Spinal cord (tissue), 9 donors: ENCODE measurements at regions not wholly inside any gene's neighbourhood (a gene's known extent, or its start where the extent isn't known, plus 50 kb on each side); places are given as distances from the start of the nearest gene placed in this dataset.

Source experiments
- DNase-seq, 6 donors: peaks; one replicate each; pipeline versions ENCODE4 v3.0.0 to v3.0.0-alpha.2; 2013 to 2015; ENCODE audit warnings: low spot score in 6 of 6, low read depth in 4 of 6
- H3K27ac ChIP-seq: one replicate; pipeline ENCODE4 v1.5.1; 2013; ENCODE audit warnings: low read depth, low read length, control low read depth
- H3K27me3 ChIP-seq: one replicate; pipeline ENCODE4 v1.6.1; 2013; ENCODE audit warnings: low read length; ENCODE audit not compliant: control insufficient read depth, insufficient read depth
- H3K36me3 ChIP-seq: one replicate; pipeline ENCODE4 v1.6.1; 2013; ENCODE audit warnings: low read length; ENCODE audit not compliant: control insufficient read depth, insufficient read depth
- H3K4me1 ChIP-seq: one replicate; pipeline ENCODE4 v1.6.1; 2013; ENCODE audit warnings: low read length; ENCODE audit not compliant: control insufficient read depth, insufficient read depth
- H3K4me3 ChIP-seq: one replicate; pipeline ENCODE4 v1.5.1; 2013; ENCODE audit warnings: low read depth, low read length, control low read depth
- H3K9me3 ChIP-seq: one replicate; pipeline ENCODE4 v1.6.1; 2013; ENCODE audit warnings: low read length; ENCODE audit not compliant: control insufficient read depth, insufficient read depth
- WGBS: methylation state at CpG from one replicate; pipeline ENCODE4 v1.1.5; 2013; ENCODE audit warnings: missing lambda C conversion rate; ENCODE audit not compliant: insufficient coverage; 5-methylcytosine and 5-hydroxymethylcytosine counted together
- donor health status: healthy.

- Histone ChIP-seq H3K27me3 (peaks cover 6% of the 10 kb centered on the region), H3K9me3 (no peaks in the 10 kb centered on the region), H3K36me3 (no peaks in the 10 kb centered on the region), H3K4me3 (no peak overlapping the region), H3K4me1 (peaks cover 52% of the 10 kb centered on the region), H3K27ac (no peak overlapping the region)
- WGBS, result 89% methylated on average over 4 of the region's 4 CpGs
- no peak for DNase-seq
These were observed 61.2 kb upstream of the SIRPA start for GRCh38 chr20:1833728-1834726.

- H3K27me3 ChIP-seq, result peaks cover 6% of the 10 kb centered on the region
- 100% methylated on average over 1 of the region's 4 CpGs for WGBS
- DNase-seq, result no peak
- no peak overlapping the region for H3K4me3 ChIP-seq
- H3K9me3 ChIP-seq, result no peaks in the 10 kb centered on the region
- H3K36me3 ChIP-seq, result no peaks in the 10 kb centered on the region
- H3K27ac ChIP-seq, result no peak overlapping the region
- peaks cover 52% of the 10 kb centered on the region for H3K4me1 ChIP-seq
These were observed 62.0 kb upstream of the SIRPA start for GRCh38 chr20:1833216-1833615.

- DNase-seq, result no peak
- H3K9me3 ChIP-seq, result no peaks in the 10 kb centered on the region
- no peak overlapping the region for H3K27ac ChIP-seq
- 65% methylated on average over 10 of the region's 13 CpGs for WGBS
- peaks cover 55% of the 10 kb centered on the region for H3K4me1 ChIP-seq
- no peak overlapping the region for H3K4me3 ChIP-seq
- H3K27me3 ChIP-seq, result peaks cover 6% of the 10 kb centered on the region
- H3K36me3 ChIP-seq, result no peaks in the 10 kb centered on the region
These were observed 62.6 kb upstream of the SIRPA start for GRCh38 chr20:1832634-1833033.

- WGBS, result 88% methylated on average over 8 of the region's 8 CpGs
These were observed 63.6 kb upstream of the SIRPA start for GRCh38 chr20:1831606-1832005.

GRCh38 chr20:1831096-1831495, 64.1 kb upstream of the SIRPA start:
- Histone ChIP-seq H3K36me3 (no peaks in the 10 kb centered on the region), H3K9me3 (no peaks in the 10 kb centered on the region), H3K4me3 (no peak overlapping the region), H3K27me3 (peaks cover 6% of the 10 kb centered on the region), H3K4me1 (peaks cover 57% of the 10 kb centered on the region), H3K27ac (no peak overlapping the region)
- DNase-seq, result no peak
- no CpG with 5 or more reads among the region's 6 CpGs for WGBS

More at GRCh38 chr20:1831606-1832005, 63.6 kb upstream of the SIRPA start:
- Histone ChIP-seq H3K27me3 (peaks cover 6% of the 10 kb centered on the region), H3K4me1 (peaks cover 58% of the 10 kb centered on the region), H3K36me3 (no peaks in the 10 kb centered on the region), H3K4me3 (no peak overlapping the region), H3K27ac (no peak overlapping the region), H3K9me3 (no peaks in the 10 kb centered on the region)
- DNase-seq, result no peak

GRCh38 chr20:1830240-1830639, 65.0 kb upstream of the SIRPA start:
- H3K27ac ChIP-seq, result no peak overlapping the region
- WGBS, result 24% methylated on average over 7 of the region's 7 CpGs
- no peaks in the 10 kb centered on the region for H3K36me3 ChIP-seq
- H3K9me3 ChIP-seq, result no peaks in the 10 kb centered on the region
- peak in 2 of 6 donors; percentile 68 to 71 for DNase-seq
- H3K4me1 ChIP-seq, result peaks cover 48% of the 10 kb centered on the region
- H3K4me3 ChIP-seq, result no peak overlapping the region
- H3K27me3 ChIP-seq, result peaks cover 6% of the 10 kb centered on the region

- WGBS, result 73% methylated on average over 9 of the region's 9 CpGs
- Histone ChIP-seq H3K4me3 (no peak overlapping the region), H3K27me3 (peaks cover 6% of the 10 kb centered on the region), H3K9me3 (no peaks in the 10 kb centered on the region), H3K36me3 (no peaks in the 10 kb centered on the region), H3K4me1 (peaks cover 47% of the 10 kb centered on the region), H3K27ac (no peak overlapping the region)
- no peak for DNase-seq
These were observed 65.7 kb upstream of the SIRPA start for GRCh38 chr20:1829531-1829930.

GRCh38 chr20:1828786-1829131, 66.4 kb upstream of the SIRPA start:
- 29% methylated on average over 1 of the region's 1 CpG for WGBS
- H3K27ac ChIP-seq, result peak overlapping the region; percentile 81
- H3K4me1 ChIP-seq, result peaks cover 47% of the 10 kb centered on the region
- no peak for DNase-seq
- no peak overlapping the region for H3K4me3 ChIP-seq
- H3K36me3 ChIP-seq, result no peaks in the 10 kb centered on the region
- no peaks in the 10 kb centered on the region for H3K9me3 ChIP-seq
- peaks cover 6% of the 10 kb centered on the region for H3K27me3 ChIP-seq

GRCh38 chr20:1827974-1828785, 67.0 kb upstream of the SIRPA start:
- Histone ChIP-seq H3K36me3 (no peaks in the 10 kb centered on the region), H3K27ac (peak overlapping the region; percentile 81), H3K9me3 (no peaks in the 10 kb centered on the region), H3K4me1 (peaks cover 47% of the 10 kb centered on the region), H3K4me3 (no peak overlapping the region), H3K27me3 (peaks cover 6% of the 10 kb centered on the region)
- 27% methylated on average over 7 of the region's 13 CpGs for WGBS
- peak in 5 of 6 donors; percentile 69 to 93 (median 74) for DNase-seq
